Hematopoietic multipotent progenitor cell treated with erythropoietin and hydrocortisone succinate and interleukin-3 and kit ligand, for 4 days (in vitro differentiated cells): ENCODE measurements at regions not wholly inside any gene's neighbourhood (a gene's known extent, or its start where the extent isn't known, plus 50 kb on each side); places are given as distances from the start of the nearest gene placed in this dataset.
A peak's percentile ranks its signal among the peaks of the same experiment; 100 is the strongest.

Source experiments
- DNase-seq: peaks from one replicate; pipeline ENCODE4 v3.0.0-alpha.2; 2015

DNA sequence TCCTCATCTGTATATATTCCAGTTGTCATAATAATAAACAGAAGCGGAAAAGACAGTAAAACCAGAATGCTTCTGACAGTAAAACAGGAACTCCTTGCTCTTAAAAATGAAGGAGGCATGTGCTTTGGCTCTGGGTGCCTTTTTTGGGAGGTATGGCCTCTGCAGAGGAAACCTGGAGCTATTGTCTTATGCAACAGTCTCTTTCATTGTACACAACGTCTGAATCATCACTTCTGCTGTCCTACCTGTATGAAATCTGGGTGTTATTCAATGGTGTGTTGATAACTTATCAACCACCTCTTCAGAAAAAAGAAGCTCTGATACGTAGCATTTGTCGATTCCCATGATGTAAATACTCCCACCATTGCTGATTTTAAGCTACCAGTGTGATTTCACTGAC is 64.8 kb downstream of the CDCA7 start:
- DNase-seq, result no peak

DNA sequence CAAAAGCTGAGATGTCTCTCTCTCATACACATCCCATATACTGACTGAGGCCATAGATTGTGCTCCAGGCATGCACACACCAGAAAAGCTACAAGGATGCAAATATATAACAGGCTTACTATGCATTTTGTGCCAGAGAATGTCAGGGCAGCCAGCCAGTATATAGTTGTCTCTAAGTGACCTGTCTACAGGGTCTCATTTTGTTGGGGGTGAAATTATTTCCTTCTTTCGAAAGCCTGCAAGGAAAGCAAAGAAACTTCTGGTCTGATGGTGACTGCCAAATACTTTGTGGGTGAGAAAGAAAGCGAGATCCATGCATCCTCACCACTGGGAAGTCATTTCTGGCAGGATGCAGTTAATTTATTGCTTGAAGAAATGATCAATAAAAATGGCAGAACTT is 70.2 kb downstream of the CDCA7 start:
- DNase-seq, result no peak

DNA sequence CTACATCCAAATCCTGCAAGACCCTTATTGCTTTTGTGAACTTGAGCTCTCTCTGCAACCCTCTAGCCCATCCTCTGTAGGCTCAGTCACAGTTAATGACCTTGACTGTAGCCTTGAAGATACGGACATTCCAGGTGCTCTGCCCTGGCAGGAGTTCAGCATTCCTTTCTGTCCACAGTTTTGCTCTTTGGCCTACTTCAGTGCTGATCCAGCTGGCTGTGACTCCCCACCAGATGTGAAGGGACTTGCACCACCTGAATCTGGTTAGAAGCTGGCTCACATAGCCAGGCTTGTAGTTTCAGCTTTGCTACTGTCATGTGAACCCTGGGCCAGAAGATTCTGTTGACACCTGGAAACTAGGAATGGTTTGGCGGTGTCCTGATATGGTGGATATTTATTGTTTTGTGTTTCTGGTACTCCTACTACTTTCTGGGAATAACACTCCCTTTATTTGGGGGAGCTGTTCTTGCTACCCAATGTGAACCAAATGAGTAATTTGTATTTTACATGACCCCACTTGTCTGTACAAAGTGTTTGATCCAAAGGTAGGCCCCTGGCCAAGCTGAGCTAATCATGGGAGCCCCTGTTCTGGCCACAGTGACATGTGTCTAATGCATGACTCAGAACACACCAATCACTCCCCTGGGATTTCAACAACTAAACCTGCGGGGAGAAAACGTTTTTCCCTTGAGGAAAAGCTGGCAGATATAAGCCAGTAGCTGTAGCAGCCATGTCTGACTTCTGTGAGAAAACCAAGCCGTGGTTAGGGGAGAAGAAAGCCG is 73.4 kb downstream of the CDCA7 start:
- DNase-seq, result no peak

DNA sequence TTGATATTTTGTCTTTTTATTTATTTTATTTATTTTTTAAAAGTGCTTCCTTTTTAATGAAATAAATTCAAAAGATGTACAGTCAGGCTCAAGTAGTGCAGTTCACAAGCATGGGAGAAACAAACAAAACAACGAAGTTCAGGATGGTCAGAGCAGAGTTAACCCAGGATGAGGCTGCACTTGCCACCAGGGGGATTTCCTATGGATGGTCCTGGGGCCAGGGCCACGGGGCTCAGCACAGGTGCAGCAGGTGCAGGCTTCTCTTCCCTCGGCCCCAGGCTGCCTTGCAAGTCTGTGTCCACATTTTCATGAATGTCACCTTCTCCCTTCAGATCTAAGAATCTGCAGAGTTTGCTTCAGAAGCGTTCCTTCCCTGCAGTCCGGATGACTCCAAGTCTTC is 76.5 kb downstream of the CDCA7 start:
- DNase-seq, result no peak

DNA sequence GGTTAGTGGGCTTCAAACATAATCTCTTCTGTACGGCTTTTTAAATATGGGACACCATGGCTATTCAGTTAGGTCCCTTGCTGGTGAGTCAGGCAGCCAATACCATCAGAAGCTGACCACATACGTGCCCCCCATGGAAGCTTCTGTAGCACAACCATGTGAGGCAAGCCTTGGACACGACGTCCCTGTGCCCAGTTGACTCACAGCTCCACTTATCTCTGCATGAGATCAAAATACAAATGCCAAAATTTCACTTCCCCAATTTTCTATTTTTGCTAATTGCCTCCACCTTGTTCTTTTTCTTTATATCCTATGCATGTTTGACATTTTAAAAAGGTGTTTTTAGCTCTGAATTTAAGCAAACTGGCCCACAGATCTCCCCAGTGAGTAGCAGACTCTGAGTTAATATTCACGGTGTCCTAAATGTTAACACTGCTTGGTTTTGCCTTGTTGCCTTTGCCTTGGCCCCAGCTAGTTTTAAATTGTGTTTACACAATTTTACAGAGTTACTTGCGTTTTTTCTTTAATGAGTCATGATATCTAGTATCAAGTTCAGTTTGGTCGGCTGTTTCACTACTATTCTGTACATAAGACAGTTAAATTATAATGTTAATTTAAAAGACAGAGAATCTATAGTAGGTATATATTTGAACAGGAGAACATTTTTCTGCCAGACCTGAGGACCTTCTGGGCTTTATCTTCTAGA is 77.5 kb downstream of the CDCA7 start:
- peak; percentile 58 for DNase-seq

DNA sequence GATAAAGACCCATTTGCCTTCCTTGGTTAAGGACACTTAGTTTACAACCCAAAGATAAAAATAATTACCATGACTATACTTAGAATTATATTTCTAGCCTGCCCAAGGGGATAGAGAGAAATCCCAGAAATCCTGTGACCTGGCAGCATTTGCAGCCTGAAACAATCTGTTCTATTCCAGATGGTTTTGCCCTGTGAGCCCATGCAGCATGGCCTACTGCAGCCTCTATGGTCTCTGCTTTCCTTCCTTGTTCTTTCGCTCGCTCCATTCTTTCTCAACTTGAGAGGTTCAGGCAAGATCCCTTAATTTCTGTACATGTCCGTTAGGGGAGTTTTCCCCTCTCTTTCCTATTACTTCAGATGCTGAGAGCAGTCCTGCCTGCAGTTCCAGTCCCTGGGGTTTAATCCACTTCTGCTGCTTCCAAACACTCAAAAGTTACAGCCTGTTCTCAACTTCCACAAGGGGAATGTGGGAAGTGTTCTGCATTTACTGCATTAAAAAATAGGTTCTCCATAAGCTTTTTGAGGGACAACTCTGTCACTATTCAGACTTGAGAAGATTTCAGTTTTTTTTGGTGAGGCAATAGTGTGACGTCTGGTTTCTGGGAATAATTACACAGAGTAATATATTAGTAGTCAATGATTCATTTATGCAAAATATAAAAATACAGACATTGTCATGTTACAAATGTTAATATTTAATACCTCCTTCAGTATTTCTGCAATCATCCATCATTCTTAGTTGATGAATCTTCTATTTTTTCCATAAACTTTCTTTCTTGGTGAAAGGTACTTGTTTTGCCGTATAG is 80.3 kb downstream of the CDCA7 start:
- no peak for DNase-seq

DNA sequence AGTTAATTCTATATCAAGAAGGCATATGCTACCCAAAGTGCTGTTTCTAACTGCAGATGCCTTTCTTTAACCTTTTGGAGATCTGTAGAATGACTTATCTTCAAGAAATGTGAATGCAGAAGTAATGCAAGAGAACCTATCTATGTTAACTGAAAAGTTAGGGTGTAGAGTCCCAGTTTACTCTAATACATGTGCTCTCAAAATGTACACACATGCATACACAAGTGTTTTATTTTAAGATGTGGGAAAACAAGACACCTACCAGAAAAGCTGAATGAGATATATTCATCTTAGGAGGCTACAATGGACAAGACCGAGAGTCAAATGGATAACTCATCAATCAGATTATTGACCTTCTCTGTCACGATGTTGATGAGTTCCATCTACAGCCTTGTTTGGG is 80.9 kb downstream of the CDCA7 start:
- DNase-seq, result no peak

DNA sequence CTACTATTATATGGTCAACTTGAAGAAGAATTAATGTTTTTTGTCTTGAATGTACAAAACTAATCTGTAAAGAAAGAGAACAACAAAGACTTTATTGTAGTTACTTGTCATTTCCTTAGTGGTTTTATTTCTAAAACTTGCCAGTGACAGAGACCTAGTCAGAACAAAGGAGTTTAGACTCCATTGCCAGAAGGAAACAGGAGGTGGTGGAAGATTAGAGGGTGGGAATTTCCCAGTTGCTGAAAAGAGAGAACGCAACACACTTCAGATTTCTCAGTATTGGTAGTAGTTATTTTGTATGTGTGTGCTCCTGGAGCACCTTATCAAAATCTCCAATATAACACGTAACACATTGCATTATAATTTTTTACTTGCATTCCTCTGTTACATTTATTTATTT is 81.4 kb downstream of the CDCA7 start:
- DNase-seq, result no peak

DNA sequence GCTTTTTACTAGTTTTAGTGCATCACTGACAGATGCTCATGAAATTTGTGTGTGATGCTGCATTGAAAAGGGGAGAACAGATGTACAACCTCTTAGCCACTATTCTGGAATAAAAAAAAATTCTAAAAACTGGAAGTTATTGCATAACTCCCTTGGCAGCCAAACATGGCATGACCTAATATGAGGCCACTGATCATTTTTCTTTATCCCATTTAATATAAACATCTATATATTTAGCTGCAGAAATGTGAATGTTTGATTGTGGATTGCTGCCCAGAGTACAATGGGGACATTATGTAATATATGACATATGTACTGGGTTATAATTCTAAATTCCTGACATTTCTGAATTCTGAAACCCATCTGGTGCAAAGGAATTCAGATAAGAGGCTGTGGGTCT is 86.5 kb downstream of the CDCA7 start:
- DNase-seq, result no peak

DNA sequence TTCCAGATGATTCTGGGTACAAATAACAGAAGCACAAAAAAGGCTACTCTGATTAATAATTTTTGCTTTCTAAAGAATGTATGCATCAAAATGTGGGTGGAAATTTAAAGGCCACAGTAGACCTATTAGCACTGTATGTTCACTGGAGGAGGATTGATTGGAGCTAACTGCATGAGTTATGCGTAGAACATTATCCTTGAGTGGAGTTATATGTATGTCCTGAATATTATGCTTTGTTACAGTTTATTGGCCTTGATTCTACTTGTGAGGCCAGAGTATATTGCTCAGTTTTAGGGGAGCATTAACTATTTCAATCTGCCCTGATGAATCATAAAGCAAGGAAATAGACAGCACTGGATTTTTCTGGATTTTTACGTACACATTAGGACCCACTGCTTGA is 87.9 kb downstream of the CDCA7 start:
- DNase-seq, result no peak

DNA sequence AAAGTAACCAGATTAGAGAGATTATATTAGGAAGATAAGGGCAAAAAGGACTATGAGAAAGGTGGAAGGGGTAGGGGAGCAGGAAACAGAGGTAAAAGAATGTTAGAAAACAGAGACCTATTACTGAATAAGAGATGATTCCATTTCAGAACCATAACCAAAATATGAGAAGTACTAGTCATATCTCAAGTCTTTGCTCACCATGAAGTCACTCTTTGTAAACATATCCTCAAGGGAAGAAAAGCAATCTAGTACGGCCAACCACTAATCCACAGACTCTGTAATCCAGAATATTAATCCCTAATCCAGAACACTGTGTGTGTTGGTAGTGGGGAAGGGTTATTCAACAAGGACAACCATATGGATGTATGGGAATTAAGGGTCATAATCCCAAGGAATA is 92.0 kb downstream of the CDCA7 start:
- DNase-seq, result no peak

DNA sequence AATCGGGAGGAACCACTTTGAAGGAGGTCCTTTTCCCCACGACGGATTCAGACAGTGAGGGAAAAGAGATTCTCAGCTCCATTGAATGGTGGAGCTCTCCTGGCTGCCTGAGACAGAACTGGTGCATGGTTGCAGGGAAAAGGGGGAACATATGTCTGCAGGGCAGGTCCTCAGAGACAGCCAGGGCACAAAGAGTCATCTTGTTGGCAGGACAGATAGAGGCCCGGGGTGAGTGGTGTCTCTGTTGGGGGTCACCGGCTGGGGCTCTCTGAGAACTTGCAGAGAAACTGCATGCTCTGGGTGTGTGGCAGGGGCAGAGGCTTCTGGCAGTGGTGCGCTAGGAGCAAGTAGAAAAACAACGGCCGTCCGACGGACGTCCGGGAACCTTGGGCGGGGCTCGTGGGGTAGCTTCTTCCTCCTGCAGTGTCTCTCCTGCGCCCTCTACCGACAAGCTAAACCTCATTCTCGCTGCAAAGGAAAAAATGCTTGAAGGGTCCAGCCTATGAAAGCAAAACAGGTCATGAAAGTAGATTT is 94.3 kb downstream of the CDCA7 start:
- peak; percentile 86 for DNase-seq

DNA sequence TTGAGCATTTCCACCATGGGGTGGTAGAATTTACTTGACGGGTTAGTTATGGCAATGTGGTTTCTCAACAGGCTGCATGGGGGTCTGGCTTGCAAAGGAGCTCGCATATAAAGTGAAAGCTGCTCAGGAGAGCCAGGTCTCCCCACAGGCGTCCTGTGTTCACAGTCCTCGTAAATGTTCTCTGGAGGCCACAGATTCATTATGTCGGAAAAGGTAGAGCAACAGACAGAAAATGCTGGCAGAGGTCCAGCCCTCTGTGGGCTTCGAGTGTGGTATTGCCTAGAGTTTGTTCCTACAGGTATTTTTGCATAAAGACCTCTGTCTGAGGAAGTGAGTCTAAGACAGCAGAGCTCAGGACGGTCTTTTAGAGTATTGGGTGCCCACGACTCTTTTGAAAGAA is 96.4 kb downstream of the CDCA7 start:
- DNase-seq, result no peak

DNA sequence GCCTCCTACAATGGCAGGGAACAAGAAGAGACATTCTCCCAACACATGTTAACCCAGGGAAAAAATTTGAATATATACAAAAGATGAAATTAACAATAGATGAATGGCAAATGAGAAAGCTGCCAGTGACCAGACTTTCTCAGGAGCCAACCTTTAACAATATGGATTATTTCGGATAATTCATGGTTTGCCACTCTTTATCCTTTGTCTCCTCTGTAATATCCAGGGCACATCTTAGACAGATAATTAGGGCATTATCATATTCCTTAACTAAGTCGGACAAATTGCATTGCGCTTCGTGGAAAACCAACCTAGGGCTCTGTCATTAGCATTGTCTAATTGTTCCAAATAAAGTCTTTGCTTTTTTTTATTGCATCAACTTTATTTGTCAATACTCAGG is 97.3 kb downstream of the CDCA7 start:
- DNase-seq, result no peak

DNA sequence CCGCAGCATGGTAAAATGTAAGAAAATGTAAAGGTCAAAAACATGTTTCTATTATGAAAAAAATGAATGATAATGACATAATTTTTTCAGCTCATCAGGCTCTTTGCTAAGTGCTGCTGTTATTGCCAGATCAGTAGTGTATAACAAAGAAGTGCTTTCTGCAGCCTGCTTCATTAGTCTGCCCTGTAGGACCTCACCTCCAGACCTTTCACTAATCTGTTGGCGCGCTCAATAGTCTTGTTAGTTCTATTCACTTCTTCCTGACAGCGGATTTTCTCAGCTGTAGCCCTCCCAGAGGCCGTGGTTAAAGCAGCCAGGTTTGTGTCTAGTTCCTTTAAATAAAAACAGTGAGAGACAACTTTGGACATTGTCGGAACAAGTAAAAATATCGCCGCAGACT is 97.7 kb downstream of the CDCA7 start:
- DNase-seq, result no peak

DNA sequence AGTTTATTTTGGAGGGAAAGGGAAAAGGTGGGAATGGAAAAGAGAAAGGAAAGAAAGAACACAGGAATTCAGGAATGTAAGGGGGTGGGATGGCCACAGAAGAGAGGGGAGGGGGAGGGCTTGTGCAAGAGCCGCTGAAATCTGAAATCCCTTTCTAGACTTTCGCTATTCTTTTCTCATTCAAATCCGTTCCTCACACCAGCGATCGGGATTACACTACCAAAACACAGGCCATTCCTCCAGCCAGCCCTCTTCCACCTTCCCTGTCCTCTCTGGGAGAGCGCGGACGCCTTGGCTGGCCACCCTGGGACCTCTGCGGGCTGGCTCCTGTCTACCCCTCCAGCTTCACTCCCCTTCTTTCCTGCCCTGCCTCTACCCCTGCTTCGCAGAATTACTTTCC is 102.3 kb downstream of the CDCA7 start:
- no peak for DNase-seq

DNA sequence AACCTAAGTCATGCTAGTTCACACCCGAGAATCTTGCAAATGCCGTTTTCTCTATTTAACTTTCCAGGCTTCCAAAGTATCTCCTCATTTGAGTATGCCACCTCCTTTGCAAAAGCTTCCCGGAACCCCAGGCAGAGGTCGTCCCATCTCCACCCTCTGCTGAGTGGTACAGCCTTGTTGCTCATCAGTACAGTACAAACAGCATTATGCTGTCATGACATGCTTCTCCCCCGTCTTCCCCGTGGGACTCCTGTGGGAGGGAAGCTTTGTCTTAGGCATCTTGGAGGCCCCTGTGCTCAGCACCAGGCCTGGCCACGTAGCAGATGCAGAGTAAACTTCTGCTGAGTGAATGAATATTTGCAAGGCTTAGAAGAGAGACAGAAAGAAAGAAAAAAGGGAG is 102.7 kb downstream of the CDCA7 start:
- no peak for DNase-seq

DNA sequence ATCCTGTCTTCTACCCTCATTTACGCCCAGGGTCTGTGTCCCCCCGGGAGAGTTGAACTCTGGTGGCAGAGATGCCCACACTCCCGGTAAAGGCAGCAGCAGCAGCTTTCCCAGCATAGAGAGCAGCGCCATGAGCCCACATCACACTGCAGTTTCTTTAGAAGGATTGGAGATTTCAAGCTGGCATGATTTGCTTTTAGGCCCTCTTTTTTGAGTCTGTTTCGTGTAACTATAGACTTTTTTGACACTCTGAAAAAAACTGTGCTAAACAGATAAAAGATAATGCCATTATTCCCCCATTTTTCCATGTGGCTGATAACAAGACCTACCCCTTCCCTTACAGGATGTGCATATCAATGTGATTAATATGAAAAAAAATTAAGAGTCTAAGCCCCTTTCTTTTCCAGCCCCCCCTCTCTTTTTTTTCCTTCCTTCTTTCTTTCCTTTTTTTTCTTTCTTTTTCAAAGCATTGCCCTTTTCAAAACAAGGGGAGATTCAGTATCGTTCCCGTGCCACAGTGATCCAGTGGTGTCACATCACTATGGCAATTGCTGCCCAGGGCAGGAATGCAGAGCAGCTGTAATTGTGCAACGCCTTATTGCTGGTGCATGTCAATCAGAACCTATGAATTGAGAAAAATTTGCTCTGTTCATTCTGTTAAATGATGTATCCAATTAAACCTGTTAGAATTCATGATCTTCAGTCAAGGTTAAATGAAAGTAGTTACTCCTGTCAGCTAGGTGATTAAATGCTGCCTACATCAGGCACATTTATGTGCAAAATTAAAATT is 104.5 kb downstream of the CDCA7 start:
- DNase-seq, result no peak

DNA sequence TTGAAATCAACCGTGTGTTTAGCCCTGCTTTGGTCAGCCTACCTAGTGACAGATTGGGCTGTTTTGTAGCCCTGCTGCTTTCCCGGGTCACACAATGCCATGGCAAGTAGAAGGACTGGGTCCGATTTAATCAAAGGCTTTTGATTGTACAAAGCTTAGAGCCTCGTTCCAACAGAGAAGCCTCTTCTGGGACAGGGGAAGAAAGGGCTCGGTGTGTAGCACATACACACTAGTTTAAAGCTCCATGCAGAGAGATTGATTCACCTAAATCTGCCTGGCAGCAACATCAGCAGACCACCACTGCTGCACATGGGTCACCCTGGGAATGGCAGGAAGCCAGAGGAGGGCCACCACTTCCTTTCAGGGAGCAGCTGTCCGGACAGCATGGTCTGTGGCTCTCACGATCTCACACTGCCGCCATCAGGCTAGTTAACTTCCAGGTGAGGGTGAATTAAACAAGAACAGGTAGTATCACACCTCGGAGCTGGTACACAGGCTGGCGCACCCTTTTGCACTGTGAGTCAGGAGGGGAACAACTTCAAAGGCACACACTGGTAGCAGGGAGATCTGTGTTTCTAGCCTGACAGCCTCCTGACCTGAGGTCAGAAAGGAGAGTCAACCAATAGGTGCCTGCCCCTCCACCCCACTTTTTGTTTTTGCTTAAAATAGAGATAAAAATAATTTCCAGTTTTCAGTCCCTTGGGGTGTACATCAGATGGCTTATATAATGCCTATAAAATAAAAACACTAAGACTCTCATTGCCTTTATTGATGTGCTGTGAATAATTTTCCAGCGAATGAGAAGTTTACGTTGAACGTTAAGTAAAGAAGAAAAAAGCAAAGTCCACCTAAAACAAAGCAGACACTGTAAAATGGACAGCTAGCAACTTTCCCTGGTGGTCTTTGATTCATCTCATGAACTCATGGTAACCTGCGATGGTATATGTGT is 108.5 kb downstream of the CDCA7 start:
- peak; percentile 19 for DNase-seq

DNA sequence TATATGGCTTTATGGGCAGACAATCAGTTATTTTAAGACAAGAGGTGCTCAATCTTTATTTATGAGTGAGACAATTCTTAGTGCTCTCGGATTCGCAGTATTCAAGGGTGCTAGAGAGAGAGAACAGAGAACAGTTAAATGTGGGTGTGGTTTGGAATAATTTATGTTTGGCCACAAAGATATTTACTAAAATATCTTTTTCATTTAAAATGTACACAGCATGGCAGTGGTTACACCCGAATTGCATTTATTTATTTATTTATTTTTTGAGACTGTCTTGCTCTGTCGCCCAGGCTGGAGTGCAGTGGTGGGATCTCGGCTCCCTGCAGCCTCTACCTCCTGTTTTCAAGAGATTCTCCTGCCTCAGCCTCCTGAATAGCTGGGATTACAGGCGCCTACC is 109.2 kb downstream of the CDCA7 start:
- DNase-seq, result no peak

DNA sequence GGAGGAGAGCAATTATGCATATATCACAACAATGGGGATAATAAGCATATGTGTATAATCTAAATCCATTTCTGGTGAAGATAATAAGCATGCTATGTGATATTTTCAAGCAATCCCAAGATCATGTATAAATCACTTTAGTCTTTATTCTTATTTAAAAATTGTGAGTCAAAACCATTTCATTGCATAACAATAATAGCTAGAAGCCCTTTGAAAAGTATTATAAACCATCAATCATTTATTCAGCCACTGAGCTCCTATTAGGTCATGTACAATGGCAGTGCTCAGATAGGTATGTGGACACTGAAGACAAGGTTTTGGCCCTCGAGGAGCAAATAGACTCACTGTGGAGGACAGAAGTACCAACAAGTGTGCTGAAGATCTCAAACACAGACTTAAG is 113.1 kb downstream of the CDCA7 start:
- no peak for DNase-seq
